ENCODE measurements at regions not wholly inside any gene's neighbourhood (a gene's known extent, or its start where the extent isn't known, plus 50 kb on each side); places are given as distances from the start of the nearest gene placed in this dataset.
"Not testable (repeated sequence)": the region's sequence is repeated elsewhere in the genome, so short reads cannot be mapped to it uniquely, and the experiment has no call there.

GRCh38 chr14:53218161-53218560 is 65.0 kb upstream of the DDHD1 start:
- Histone ChIP-seq H3K4me3 (ENCODE audit: insufficient read depth in 1 of 2, low read depth in 1 of 2, low read length in 2 of 2) (peak overlapping the region in 1 of 2 experiments; percentile 84), H3K9ac (ENCODE audit: low read length) (peak overlapping the region; percentile 78), H3K79me1 (replicated peaks; ENCODE audit: low read length, poor library complexity, severe bottlenecking) (no peaks in the 10 kb centered on the region), H2BK5ac (ENCODE audit: low read depth, low read length, poor library complexity, severe bottlenecking) (no peak overlapping the region), H3K4me1 (ENCODE audit: control insufficient read depth, insufficient read depth, low read depth, low read length) (peaks cover 4% of the 10 kb centered on the region), H2BK12ac (ENCODE audit: low read length in 2 of 2) (no peak overlapping the region), H4K91ac (ENCODE audit: low read length) (no peak overlapping the region), H3K9me3 (ENCODE audit: control insufficient read depth, low read length) (no peaks in the 10 kb centered on the region), H2BK15ac (ENCODE audit: low read depth, poor library complexity, severe bottlenecking) (no peak overlapping the region), H2BK120ac (ENCODE audit: low read depth, low read length) (no peak overlapping the region), H3K27ac (ENCODE audit: low read length, poor library complexity, severe bottlenecking) (no peak overlapping the region), H3K4ac (ENCODE audit: low read depth in 1 of 2, low read length in 2 of 2) (no peak overlapping the region), H4K8ac (ENCODE audit: low read length) (no peak overlapping the region), H2AFZ (ENCODE audit: low read depth, low read length) (no peak overlapping the region), H3K18ac (ENCODE audit: low read depth in 1 of 2, low read length in 2 of 2) (peak overlapping the region in 1 of 2 experiments; percentile 40), H3K4me2 (ENCODE audit: low read length, poor library complexity, severe bottlenecking) (peak overlapping the region; percentile 98), H3K36me3 (ENCODE audit: control insufficient read depth in 1 of 2, insufficient read depth in 2 of 2, low read depth in 1 of 2, low read length in 2 of 2) (no peaks in the 10 kb centered on the region), H2AK5ac (ENCODE audit: low read length, severe bottlenecking) (no peak overlapping the region), H3K27me3 (ENCODE audit: control insufficient read depth in 1 of 2, insufficient read depth in 1 of 2, low read length in 2 of 2) (no peaks in the 10 kb centered on the region), H3K14ac (ENCODE audit: low read length in 2 of 2) (no peak overlapping the region), H3K23ac (ENCODE audit: low read length in 2 of 2) (no peak overlapping the region)
- DNase-seq = peak; percentile 2
- WGBS = 96% methylated on average over 1 of the region's 2 CpGs

GRCh38 chr14:53217316-53217994 is 64.3 kb upstream of the DDHD1 start:
- Histone ChIP-seq H2AFZ (ENCODE audit: low read depth, low read length) (peak overlapping the region; percentile 83), H3K4me1 (ENCODE audit: control insufficient read depth, insufficient read depth, low read depth, low read length) (peaks cover 4% of the 10 kb centered on the region), H3K23ac (ENCODE audit: low read length in 2 of 2) (peak overlapping the region in 1 of 2 experiments; percentile 57), H3K9ac (ENCODE audit: low read length) (peak overlapping the region; percentile 78), H3K4me3 (ENCODE audit: insufficient read depth in 1 of 2, low read depth in 1 of 2, low read length in 2 of 2) (peak overlapping the region; percentile 71 to 84), H3K14ac (ENCODE audit: low read length in 2 of 2) (peak overlapping the region in 1 of 2 experiments; percentile 84), H3K18ac (ENCODE audit: low read depth in 1 of 2, low read length in 2 of 2) (peak overlapping the region; percentile 87 to 89), H4K91ac (ENCODE audit: low read length) (peak overlapping the region; percentile 64), H2AK5ac (ENCODE audit: low read length, severe bottlenecking) (no peak overlapping the region), H2BK120ac (ENCODE audit: low read depth, low read length) (no peak overlapping the region), H3K4me2 (ENCODE audit: low read length, poor library complexity, severe bottlenecking) (peak overlapping the region; percentile 98), H2BK12ac (ENCODE audit: low read length in 2 of 2) (peak overlapping the region in 1 of 2 experiments; percentile 84), H2BK5ac (ENCODE audit: low read depth, low read length, poor library complexity, severe bottlenecking) (no peak overlapping the region), H3K27ac (ENCODE audit: low read length, poor library complexity, severe bottlenecking) (no peak overlapping the region), H4K8ac (ENCODE audit: low read length) (peak overlapping the region; percentile 91), H3K36me3 (ENCODE audit: control insufficient read depth in 1 of 2, insufficient read depth in 2 of 2, low read depth in 1 of 2, low read length in 2 of 2) (no peaks in the 10 kb centered on the region), H3K4ac (ENCODE audit: low read depth in 1 of 2, low read length in 2 of 2) (peak overlapping the region; percentile 46 to 61), H3K79me1 (replicated peaks; ENCODE audit: low read length, poor library complexity, severe bottlenecking) (no peaks in the 10 kb centered on the region), H2BK15ac (ENCODE audit: low read depth, poor library complexity, severe bottlenecking) (no peak overlapping the region), H3K9me3 (ENCODE audit: control insufficient read depth, low read length) (no peaks in the 10 kb centered on the region), H3K27me3 (ENCODE audit: control insufficient read depth in 1 of 2, insufficient read depth in 1 of 2, low read length in 2 of 2) (no peaks in the 10 kb centered on the region)
- WGBS = under 1% methylated on average over 37 of the region's 39 CpGs
- DNase-seq = peak; percentile 77

DNA sequence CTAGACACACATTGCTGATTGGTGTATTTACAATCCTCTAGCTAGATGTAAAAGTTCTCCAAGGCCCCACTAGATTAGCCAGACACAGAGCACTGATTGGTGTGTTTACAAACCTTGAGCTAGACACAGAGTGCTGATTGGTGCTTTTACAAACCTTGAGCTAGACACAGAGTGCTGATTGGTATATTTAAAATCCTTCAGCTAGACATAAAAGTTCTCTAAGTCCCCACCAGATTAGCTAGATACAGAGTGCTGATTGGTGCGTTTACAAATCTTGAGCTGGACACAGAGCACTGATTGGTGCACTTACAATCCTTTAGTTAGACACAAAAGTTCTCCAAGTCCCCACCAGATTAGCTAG is 63.8 kb upstream of the DDHD1 start:
- peak overlapping the region in 1 of 2 experiments; percentile 84 for H3K4me3 ChIP-seq (ENCODE audit: insufficient read depth in 1 of 2, low read depth in 1 of 2, low read length in 2 of 2)
- not testable (repeated sequence) for H2BK12ac ChIP-seq (ENCODE audit: low read length in 2 of 2); H3K9me3 ChIP-seq (ENCODE audit: control insufficient read depth, low read length); DNase-seq; H3K18ac ChIP-seq (ENCODE audit: low read depth in 1 of 2, low read length in 2 of 2); H3K36me3 ChIP-seq (ENCODE audit: control insufficient read depth in 1 of 2, insufficient read depth in 2 of 2, low read depth in 1 of 2, low read length in 2 of 2); H4K91ac ChIP-seq (ENCODE audit: low read length); H3K27me3 ChIP-seq (ENCODE audit: control insufficient read depth in 1 of 2, insufficient read depth in 1 of 2, low read length in 2 of 2); H3K27ac ChIP-seq (ENCODE audit: low read length, poor library complexity, severe bottlenecking); H4K8ac ChIP-seq (ENCODE audit: low read length); H3K79me1 ChIP-seq (replicated peaks; ENCODE audit: low read length, poor library complexity, severe bottlenecking); H3K23ac ChIP-seq (ENCODE audit: low read length in 2 of 2); H2AK5ac ChIP-seq (ENCODE audit: low read length, severe bottlenecking); H3K4me1 ChIP-seq (ENCODE audit: control insufficient read depth, insufficient read depth, low read depth, low read length); H2AFZ ChIP-seq (ENCODE audit: low read depth, low read length); H3K4ac ChIP-seq (ENCODE audit: low read depth in 1 of 2, low read length in 2 of 2); H2BK15ac ChIP-seq (ENCODE audit: low read depth, poor library complexity, severe bottlenecking); H2BK5ac ChIP-seq (ENCODE audit: low read depth, low read length, poor library complexity, severe bottlenecking); H3K14ac ChIP-seq (ENCODE audit: low read length in 2 of 2); H2BK120ac ChIP-seq (ENCODE audit: low read depth, low read length)
- 96% methylated on average over 1 of the region's 1 CpG for WGBS
- peak overlapping the region; percentile 78 for H3K9ac ChIP-seq (ENCODE audit: low read length)
- peak overlapping the region; percentile 96 for H3K4me2 ChIP-seq (ENCODE audit: low read length, poor library complexity, severe bottlenecking)

GRCh38 chr14:53216478-53216877 is 63.4 kb upstream of the DDHD1 start:
- not testable (repeated sequence) for H2BK120ac ChIP-seq (ENCODE audit: low read depth, low read length); H4K91ac ChIP-seq (ENCODE audit: low read length); H3K4ac ChIP-seq (ENCODE audit: low read depth in 1 of 2, low read length in 2 of 2); H3K79me1 ChIP-seq (replicated peaks; ENCODE audit: low read length, poor library complexity, severe bottlenecking); DNase-seq; H3K18ac ChIP-seq (ENCODE audit: low read depth in 1 of 2, low read length in 2 of 2); H2BK5ac ChIP-seq (ENCODE audit: low read depth, low read length, poor library complexity, severe bottlenecking); H3K4me3 ChIP-seq (ENCODE audit: insufficient read depth in 1 of 2, low read depth in 1 of 2, low read length in 2 of 2); H3K23ac ChIP-seq (ENCODE audit: low read length in 2 of 2); H3K9ac ChIP-seq (ENCODE audit: low read length); H3K14ac ChIP-seq (ENCODE audit: low read length in 2 of 2); H3K36me3 ChIP-seq (ENCODE audit: control insufficient read depth in 1 of 2, insufficient read depth in 2 of 2, low read depth in 1 of 2, low read length in 2 of 2); H3K27ac ChIP-seq (ENCODE audit: low read length, poor library complexity, severe bottlenecking); H2AFZ ChIP-seq (ENCODE audit: low read depth, low read length); H3K4me2 ChIP-seq (ENCODE audit: low read length, poor library complexity, severe bottlenecking); H3K4me1 ChIP-seq (ENCODE audit: control insufficient read depth, insufficient read depth, low read depth, low read length); H2BK12ac ChIP-seq (ENCODE audit: low read length in 2 of 2); H2BK15ac ChIP-seq (ENCODE audit: low read depth, poor library complexity, severe bottlenecking); H2AK5ac ChIP-seq (ENCODE audit: low read length, severe bottlenecking); H3K27me3 ChIP-seq (ENCODE audit: control insufficient read depth in 1 of 2, insufficient read depth in 1 of 2, low read length in 2 of 2); H3K9me3 ChIP-seq (ENCODE audit: control insufficient read depth, low read length); H4K8ac ChIP-seq (ENCODE audit: low read length)
- WGBS = 99% methylated on average over 11 of the region's 11 CpGs
